PC-9 (cell line): ENCODE measurements at regions not wholly inside any gene's neighbourhood (a gene's known extent, or its start where the extent isn't known, plus 50 kb on each side); places are given as distances from the start of the nearest gene placed in this dataset.

Experiments
- CTCF ChIP-seq: fragments of 200-600 bp; sonication (generic); conservative IDR thresholded peaks from 2 replicates; pipeline ENCODE4 v1.6.1; 2017; ENCODE audit warnings: mixed run types, antibody characterized with exemption, mild to moderate bottlenecking, moderate library complexity
- EZH2 ChIP-seq: fragments of 200-600 bp; sonication (generic); IDR thresholded peaks from 2 replicates; pipeline ENCODE4 v1.8.0; 2017; ENCODE audit warnings: antibody characterized with exemption, low read depth

- TF ChIP-seq EZH2 (no peak), CTCF (no peak)
Measured at GRCh38 chr5:99119326-99119725, 190.5 kb upstream of the CHD1 start.
